ENCODE measurements at regions not wholly inside any gene's neighbourhood (a gene's known extent, or its start where the extent isn't known, plus 50 kb on each side); places are given as distances from the start of the nearest gene placed in this dataset.

GRCh38 chrX:125947501-125947900, 218.6 kb downstream of the DCAF12L2 start:
- Mint-ChIP-seq H3K4me3 (no peak overlapping the region), H3K9me3 (no peaks in the 10 kb centered on the region), H3K4me1 (no peaks in the 10 kb centered on the region), H3K27ac (no peak overlapping the region), H3K27me3 (ENCODE audit: insufficient read depth) (no peaks in the 10 kb centered on the region), H3K36me3 (ENCODE audit: low read depth) (no peaks in the 10 kb centered on the region)
- H3K4me3 ChIP-seq (ENCODE audit: low read length), result no peak overlapping the region
- no peaks in the 10 kb centered on the region for H3K27me3 ChIP-seq (ENCODE audit: control insufficient read depth, insufficient read depth, low read length, poor library complexity, severe bottlenecking)
- TF ChIP-seq CTCF (conservative IDR thresholded peaks at IDR 0.05), result no peak
- H3K36me3 ChIP-seq (ENCODE audit: control insufficient read depth, insufficient read depth, low read length), result no peaks in the 10 kb centered on the region
- H3K4me1 ChIP-seq (ENCODE audit: control insufficient read depth, insufficient read depth, low read length), result no peaks in the 10 kb centered on the region
- no peaks in the 10 kb centered on the region for H3K9me3 ChIP-seq (ENCODE audit: control insufficient read depth, low read length)
- WGBS, 2 experiments (ENCODE audit: insufficient coverage in 1 of 2, insufficient read length in 1 of 2), result 83% methylated on average over 1 of the region's 1 CpG; no CpG with 5 or more reads in 1 of the 2 experiments
- no peak overlapping the region for H3K27ac ChIP-seq (ENCODE audit: low read depth, low read length)
- DNase-seq, result no peak
- no peak overlapping the region for H3K9ac ChIP-seq (ENCODE audit: extremely low read depth, low read length, poor library complexity, severe bottlenecking)

- TF ChIP-seq CTCF (conservative IDR thresholded peaks at IDR 0.05), result no peak
- WGBS, 2 experiments (ENCODE audit: insufficient coverage in 1 of 2, insufficient read length in 1 of 2), result 100% methylated on average over 1 of the region's 1 CpG; no CpG with 5 or more reads in 1 of the 2 experiments
- no peaks in the 10 kb centered on the region for H3K4me1 ChIP-seq (ENCODE audit: control insufficient read depth, insufficient read depth, low read length)
- no peaks in the 10 kb centered on the region for H3K27me3 ChIP-seq (ENCODE audit: control insufficient read depth, insufficient read depth, low read length, poor library complexity, severe bottlenecking)
- H3K4me3 ChIP-seq (ENCODE audit: low read length), result no peak overlapping the region
- Mint-ChIP-seq H3K27me3 (ENCODE audit: insufficient read depth) (no peaks in the 10 kb centered on the region), H3K4me3 (no peak overlapping the region), H3K36me3 (ENCODE audit: low read depth) (no peaks in the 10 kb centered on the region), H3K27ac (no peak overlapping the region), H3K9me3 (no peaks in the 10 kb centered on the region), H3K4me1 (no peaks in the 10 kb centered on the region)
- no peaks in the 10 kb centered on the region for H3K36me3 ChIP-seq (ENCODE audit: control insufficient read depth, insufficient read depth, low read length)
- no peak overlapping the region for H3K27ac ChIP-seq (ENCODE audit: low read depth, low read length)
- no peak for DNase-seq
- H3K9me3 ChIP-seq (ENCODE audit: control insufficient read depth, low read length), result no peaks in the 10 kb centered on the region
- H3K9ac ChIP-seq (ENCODE audit: extremely low read depth, low read length, poor library complexity, severe bottlenecking), result no peak overlapping the region
These were observed 213.1 kb downstream of the DCAF12L2 start for GRCh38 chrX:125952973-125953372.

GRCh38 chrX:125953814-125954213, 212.3 kb downstream of the DCAF12L2 start:
- no peak overlapping the region for H3K27ac Mint-ChIP-seq
- H3K27me3 ChIP-seq (ENCODE audit: control insufficient read depth, insufficient read depth, low read length, poor library complexity, severe bottlenecking), result no peaks in the 10 kb centered on the region
- H3K4me3 ChIP-seq (ENCODE audit: low read length), result no peak overlapping the region
- H3K4me1 ChIP-seq (ENCODE audit: control insufficient read depth, insufficient read depth, low read length), result no peaks in the 10 kb centered on the region
- no peak overlapping the region for H3K27ac ChIP-seq (ENCODE audit: low read depth, low read length)
- H3K36me3 ChIP-seq (ENCODE audit: control insufficient read depth, insufficient read depth, low read length), result no peaks in the 10 kb centered on the region
- no peaks in the 10 kb centered on the region for H3K9me3 Mint-ChIP-seq
- WGBS, 2 experiments (ENCODE audit: insufficient coverage in 1 of 2, insufficient read length in 1 of 2), result no CpG with 5 or more reads among the region's 2 CpGs
- H3K4me3 Mint-ChIP-seq, result no peak overlapping the region
- no peaks in the 10 kb centered on the region for H3K4me1 Mint-ChIP-seq
- H3K9ac ChIP-seq (ENCODE audit: extremely low read depth, low read length, poor library complexity, severe bottlenecking), result no peak overlapping the region
- no peak for DNase-seq
- no peaks in the 10 kb centered on the region for H3K9me3 ChIP-seq (ENCODE audit: control insufficient read depth, low read length)
- no peaks in the 10 kb centered on the region for H3K36me3 Mint-ChIP-seq (ENCODE audit: low read depth)
- TF ChIP-seq CTCF (conservative IDR thresholded peaks at IDR 0.05), result no peak
- no peaks in the 10 kb centered on the region for H3K27me3 Mint-ChIP-seq (ENCODE audit: insufficient read depth)

Data from endodermal cell (in vitro differentiated cells).